ENCODE measurements at regions not wholly inside any gene's neighbourhood (a gene's known extent, or its start where the extent isn't known, plus 50 kb on each side); places are given as distances from the start of the nearest gene placed in this dataset.
"Not testable (repeated sequence)": the region's sequence is repeated elsewhere in the genome, so short reads cannot be mapped to it uniquely, and the experiment has no call there.

GRCh38 chr2:117614823-117615534 is 199.5 kb upstream of the DDX18 start:
- Mint-ChIP-seq H3K27ac (no peak overlapping the region), H3K27me3 (no peaks in the 10 kb centered on the region), H3K36me3 (ENCODE audit: insufficient read depth) (no peaks in the 10 kb centered on the region), H3K9me3 (ENCODE audit: low read depth) (no peaks in the 10 kb centered on the region), H3K4me1 (ENCODE audit: low read depth) (no peaks in the 10 kb centered on the region), H3K4me3 (ENCODE audit: low read depth) (no peak overlapping the region)
- DNase-seq (ENCODE audit: low spot score, unreplicated experiment), result no peak
- TF ChIP-seq CTCF (IDR thresholded peaks at IDR 0.05; ENCODE audit: unreplicated experiment), result no peak

GRCh38 chr2:117618607-117619006 is 195.9 kb upstream of the DDX18 start:
- Mint-ChIP-seq H3K4me1 (ENCODE audit: low read depth) (peaks cover 9% of the 10 kb centered on the region), H3K9me3 (ENCODE audit: low read depth) (no peaks in the 10 kb centered on the region), H3K36me3 (ENCODE audit: insufficient read depth) (no peaks in the 10 kb centered on the region), H3K4me3 (ENCODE audit: low read depth) (no peak overlapping the region), H3K27me3 (no peaks in the 10 kb centered on the region), H3K27ac (no peak overlapping the region)
- DNase-seq (ENCODE audit: low spot score, unreplicated experiment), result no peak
- no peak for TF ChIP-seq CTCF (IDR thresholded peaks at IDR 0.05; ENCODE audit: unreplicated experiment)

- peak overlapping the region; percentile 44 for H3K4me3 Mint-ChIP-seq (ENCODE audit: low read depth)
Measured at GRCh38 chr2:117621326-117621725, 193.2 kb upstream of the DDX18 start.

GRCh38 chr2:117623175-117623574 is 191.3 kb upstream of the DDX18 start:
- not testable (repeated sequence) for H3K36me3 Mint-ChIP-seq (ENCODE audit: insufficient read depth); H3K9me3 Mint-ChIP-seq (ENCODE audit: low read depth); DNase-seq (ENCODE audit: low spot score, unreplicated experiment); H3K4me1 Mint-ChIP-seq (ENCODE audit: low read depth); H3K27me3 Mint-ChIP-seq
- peak overlapping the region; percentile 86 for H3K4me3 Mint-ChIP-seq (ENCODE audit: low read depth)
- peak overlapping the region; percentile 99 for H3K27ac Mint-ChIP-seq

More at GRCh38 chr2:117621326-117621725, 193.2 kb upstream of the DDX18 start:
- no peak overlapping the region for H3K27ac Mint-ChIP-seq
- H3K9me3 Mint-ChIP-seq (ENCODE audit: low read depth), result no peaks in the 10 kb centered on the region
- no peaks in the 10 kb centered on the region for H3K27me3 Mint-ChIP-seq
- no peak for DNase-seq (ENCODE audit: low spot score, unreplicated experiment)
- no peak for TF ChIP-seq CTCF (IDR thresholded peaks at IDR 0.05; ENCODE audit: unreplicated experiment)
- peaks cover 2% of the 10 kb centered on the region for H3K36me3 Mint-ChIP-seq (ENCODE audit: insufficient read depth)
- H3K4me1 Mint-ChIP-seq (ENCODE audit: low read depth), result peaks cover 9% of the 10 kb centered on the region

GRCh38 chr2:117631152-117631945 is 183.1 kb upstream of the DDX18 start:
- H3K4me3 Mint-ChIP-seq (ENCODE audit: low read depth), result no peak overlapping the region

More at GRCh38 chr2:117631152-117631945, 183.1 kb upstream of the DDX18 start:
- no peak overlapping the region for H3K27ac Mint-ChIP-seq
- no peak for TF ChIP-seq CTCF (IDR thresholded peaks at IDR 0.05; ENCODE audit: unreplicated experiment)
- peaks cover 7% of the 10 kb centered on the region for H3K9me3 Mint-ChIP-seq (ENCODE audit: low read depth)
- peaks cover 2% of the 10 kb centered on the region for H3K36me3 Mint-ChIP-seq (ENCODE audit: insufficient read depth)
- no peak for DNase-seq (ENCODE audit: low spot score, unreplicated experiment)
- peaks cover 7% of the 10 kb centered on the region for H3K27me3 Mint-ChIP-seq
- no peaks in the 10 kb centered on the region for H3K4me1 Mint-ChIP-seq (ENCODE audit: low read depth)
